Medulla oblongata (tissue), 1 donor: ENCODE measurements at regions not wholly inside any gene's neighbourhood (a gene's known extent, or its start where the extent isn't known, plus 50 kb on each side); places are given as distances from the start of the nearest gene placed in this dataset.
"Not testable (repeated sequence)": the region's sequence is repeated elsewhere in the genome, so short reads cannot be mapped to it uniquely, and the experiment has no call there.

Experiments used
- DNase-seq: peaks from one replicate; pipeline ENCODE4 v3.0.0-alpha.2; 2015; ENCODE audit errors: extremely low spot score

DNA sequence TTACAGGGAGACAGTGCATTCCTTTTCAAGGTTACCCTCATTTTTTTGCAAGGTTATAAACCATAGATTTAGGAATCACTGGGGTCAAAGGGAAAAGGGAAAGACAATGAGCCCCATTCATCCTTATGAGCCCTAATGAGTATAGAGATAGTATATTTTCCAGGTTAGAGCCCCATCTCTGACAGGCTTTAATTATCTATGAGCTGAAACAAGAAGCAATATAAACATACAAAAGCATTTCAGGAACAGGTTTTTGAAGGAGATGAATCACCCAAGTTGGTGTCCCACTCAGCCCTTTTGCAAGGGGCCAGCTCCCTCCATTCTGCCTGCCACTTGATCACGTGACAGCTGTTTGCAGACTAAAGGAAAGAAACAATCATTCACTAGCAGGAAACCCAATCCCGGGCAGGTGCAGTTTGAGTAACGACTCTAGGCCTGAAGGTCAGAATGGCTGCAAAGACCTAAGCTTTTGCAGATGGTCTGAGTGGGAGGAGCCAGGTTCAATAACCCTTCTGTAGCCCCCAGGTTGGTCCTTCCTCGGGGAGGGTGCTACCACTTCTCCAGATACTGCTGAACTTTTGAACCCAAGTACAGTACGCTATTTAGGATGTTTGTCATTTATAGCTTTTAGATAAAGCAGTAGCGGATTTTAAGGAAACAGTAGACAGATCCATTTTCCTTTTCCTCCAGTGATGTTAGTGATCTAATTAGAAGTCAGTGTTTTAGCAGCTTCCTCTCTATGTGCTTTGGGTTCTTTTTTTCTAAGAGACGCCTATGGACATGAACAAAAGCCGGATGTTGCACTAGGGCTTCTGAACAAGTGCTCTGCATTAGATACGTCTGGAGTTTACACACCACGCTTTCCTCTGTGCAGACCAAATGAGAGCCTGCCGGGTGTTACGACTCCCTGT, 253.2 kb downstream of the SOX4 start:
- DNase-seq, result no peak

DNA sequence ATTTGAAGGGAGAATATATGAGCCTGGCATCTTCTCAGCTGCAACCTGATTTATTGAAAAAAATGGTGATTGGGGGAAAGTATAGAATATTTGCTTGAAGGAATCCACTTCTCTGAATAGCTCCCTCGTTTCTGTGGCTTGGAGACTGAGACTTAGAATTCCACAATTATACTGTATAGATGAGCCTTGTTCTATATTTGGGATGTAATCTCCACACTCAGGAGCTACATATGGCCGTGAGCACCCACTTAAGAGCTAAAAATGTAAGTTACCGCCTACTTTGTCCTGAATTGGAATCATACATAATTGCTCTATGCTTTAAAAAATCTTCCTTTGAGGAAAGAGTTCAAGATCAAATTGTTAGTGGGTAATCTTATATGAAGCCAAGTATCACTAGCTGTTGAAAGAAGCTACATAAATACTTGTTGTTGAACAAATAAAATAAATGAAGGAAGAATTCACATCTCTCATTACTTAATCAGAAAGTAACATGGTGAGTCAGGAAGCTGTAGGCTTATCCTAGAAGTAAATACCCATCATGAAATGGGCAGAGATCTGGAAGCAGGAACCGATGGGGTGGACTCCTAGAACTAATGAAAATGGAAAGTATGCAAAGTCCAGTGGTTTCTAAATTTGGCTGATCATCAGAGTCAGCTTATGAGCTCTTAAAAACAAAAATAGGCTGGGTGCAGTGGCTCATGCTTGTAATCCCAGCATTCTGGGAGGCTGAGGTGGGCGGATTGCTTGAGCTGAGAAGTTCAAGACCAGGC, 254.3 kb downstream of the SOX4 start:
- DNase-seq, result no peak

DNA sequence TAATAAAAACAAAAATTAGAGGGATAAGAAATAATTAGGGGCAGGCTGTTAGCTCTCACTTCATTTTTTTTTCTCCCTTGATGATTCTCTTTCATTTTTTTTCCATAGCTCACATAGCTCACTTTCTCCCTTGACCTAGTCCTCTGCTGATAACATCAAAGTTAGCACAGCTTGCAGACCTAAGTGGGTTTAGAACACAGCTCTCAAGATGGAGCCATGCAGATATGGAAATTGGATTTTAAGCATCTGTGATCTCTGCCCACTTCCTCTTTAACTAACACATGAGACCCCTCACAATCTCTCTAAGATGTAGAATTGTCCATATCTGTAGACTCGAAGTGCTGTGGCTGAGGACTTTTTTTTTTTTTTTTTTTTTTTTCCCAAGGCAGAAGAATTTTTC, 257.1 kb downstream of the SOX4 start:
- DNase-seq, result no peak

DNA sequence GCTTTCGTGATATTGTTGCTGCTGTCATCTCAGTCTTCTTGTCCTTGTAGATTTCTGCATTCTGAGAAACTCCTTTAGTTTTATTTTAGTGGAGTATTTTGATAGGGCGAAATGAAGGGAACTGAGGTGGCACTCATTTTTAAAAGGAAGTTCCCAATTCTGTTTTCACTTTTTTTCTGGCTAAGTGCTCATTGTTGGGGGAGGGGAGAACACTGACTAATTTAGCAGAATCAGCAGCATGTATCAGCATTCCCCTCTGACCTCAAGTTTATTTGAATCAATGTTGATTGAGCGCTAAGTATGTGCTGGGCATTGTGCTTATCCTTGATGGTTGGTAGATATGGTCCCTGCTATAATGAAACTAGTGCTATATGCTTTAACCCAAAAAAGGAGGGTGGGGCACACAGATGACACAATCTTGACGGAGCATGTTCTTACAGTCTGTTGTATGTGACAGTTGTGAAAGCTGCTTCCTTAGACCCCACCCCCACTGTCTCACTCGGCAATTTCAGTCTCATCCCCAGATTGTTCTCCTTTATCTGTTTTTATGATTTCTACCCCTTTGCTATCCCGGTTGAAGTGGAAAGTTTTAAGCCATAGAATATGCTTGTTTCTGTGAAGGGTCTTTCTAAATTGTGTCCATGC, 262.4 kb downstream of the SOX4 start:
- no peak for DNase-seq

DNA sequence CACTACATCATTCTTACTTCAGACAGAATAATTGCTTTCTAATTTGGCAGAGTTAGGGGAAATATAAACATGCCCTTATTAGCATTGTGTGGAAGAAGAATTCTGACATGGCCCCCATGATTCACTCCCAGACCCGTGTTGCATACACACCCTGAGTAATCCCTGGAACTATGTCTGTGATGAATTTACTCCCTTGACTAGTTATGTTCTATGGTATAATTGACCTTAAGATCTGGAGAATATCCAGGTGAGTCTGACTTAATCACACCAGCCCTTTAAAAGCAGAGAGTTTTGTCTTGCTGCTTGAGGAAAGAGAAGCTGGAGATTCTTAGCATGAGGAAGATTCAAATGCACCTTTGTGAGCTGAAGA, 262.9 kb downstream of the SOX4 start:
- DNase-seq, result no peak

DNA sequence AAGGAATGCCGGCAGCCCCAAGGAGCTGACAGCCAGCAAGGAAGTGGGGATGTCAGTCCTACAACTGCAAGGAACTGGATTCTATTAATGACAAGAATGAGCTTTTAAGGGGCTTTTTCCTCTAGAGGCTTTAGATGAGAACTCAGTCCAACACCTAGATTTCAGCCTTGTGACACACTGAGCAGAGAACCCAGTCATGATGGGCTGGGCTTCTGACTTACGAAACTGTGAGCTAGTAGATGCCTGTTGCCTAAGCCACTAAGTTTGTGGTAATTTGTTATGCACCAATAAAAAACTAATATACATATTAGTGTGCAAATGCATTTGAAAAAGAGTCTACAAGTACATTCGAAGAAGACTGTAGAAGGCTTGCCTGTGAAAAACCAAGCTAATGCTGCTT, 263.3 kb downstream of the SOX4 start:
- DNase-seq, result no peak

DNA sequence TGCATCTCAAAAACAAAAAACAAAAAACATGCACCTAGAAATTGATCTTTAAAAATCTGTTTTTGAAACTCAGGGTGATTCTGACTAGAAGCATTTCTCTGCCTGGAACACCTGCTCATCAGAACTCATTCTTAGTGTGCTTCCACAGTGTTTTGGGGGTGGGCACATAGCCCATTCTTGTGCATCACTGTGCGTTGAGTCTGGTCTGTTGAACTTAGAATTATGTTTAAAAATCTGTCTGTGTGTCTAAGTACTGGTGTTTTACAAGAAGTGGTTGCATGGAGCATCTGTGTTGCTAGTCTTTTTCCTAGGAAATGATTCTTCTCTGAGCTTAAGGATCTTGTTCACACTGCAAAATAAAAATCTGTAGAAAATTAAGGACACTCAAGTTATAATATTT, 264.5 kb downstream of the SOX4 start:
- no peak for DNase-seq

DNA sequence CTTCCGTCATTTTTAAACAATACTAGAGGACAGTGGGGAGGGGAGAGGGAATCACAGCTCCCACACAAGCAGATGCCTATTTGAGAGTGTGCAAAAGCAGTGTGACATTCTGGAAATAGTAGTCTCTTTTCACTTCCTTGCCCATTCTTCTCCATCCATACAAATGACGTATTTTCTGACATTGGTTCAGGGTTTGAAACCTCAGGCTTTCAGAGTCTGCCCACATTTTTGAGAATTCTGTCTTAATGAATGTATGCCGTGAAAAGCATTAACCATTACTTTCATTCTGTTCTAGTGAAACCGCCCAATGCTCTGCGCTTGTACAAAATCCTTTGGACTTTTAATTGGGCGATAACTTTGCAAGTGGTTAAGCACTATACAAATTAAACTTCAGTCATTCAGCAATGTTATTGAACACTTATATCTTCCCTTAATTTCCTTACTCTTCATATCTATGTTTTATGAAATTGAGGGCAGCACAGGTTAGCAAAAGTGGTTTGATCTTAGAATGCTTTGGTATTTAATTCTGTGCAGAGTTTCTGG, 265.7 kb downstream of the SOX4 start:
- DNase-seq, result no peak

DNA sequence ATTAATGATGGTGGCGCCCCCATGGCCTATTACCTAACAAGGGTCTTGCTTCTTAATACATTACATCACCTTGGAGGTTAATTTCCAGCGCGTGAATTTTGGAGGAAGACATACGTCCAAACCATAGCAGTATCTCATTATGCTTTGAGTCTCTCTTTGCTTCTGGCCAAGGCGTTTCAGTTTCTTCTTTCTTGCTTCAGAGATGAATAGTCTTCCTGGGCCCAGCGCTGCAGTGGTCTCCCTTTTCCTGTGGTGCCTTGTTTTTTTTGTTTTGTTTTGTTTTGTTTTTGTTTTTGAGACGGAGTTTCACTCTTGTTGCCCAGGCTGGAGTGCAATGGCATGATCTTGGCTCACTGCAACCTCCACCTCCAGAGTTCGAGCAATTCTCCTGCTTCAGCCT, 268.4 kb downstream of the SOX4 start:
- DNase-seq, result no peak

DNA sequence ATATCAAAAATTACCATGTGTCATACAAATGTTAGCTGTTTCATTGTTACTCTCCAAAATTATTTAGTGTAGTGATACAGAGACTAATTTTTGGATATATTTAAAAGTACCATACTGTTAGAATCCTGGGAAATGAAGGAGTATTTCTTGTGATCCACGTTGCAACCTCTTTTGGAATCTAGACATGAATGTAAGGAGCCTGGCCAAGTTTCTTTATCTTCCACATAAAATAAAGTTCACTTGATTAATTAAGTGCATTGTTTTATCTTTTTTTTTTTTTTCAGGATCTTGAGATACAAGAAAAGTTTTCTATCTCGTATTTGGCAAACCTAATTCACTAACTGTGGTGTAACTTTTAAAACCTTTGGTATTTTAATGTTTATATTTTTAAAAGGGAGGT, 270.7 kb downstream of the SOX4 start:
- no peak for DNase-seq

DNA sequence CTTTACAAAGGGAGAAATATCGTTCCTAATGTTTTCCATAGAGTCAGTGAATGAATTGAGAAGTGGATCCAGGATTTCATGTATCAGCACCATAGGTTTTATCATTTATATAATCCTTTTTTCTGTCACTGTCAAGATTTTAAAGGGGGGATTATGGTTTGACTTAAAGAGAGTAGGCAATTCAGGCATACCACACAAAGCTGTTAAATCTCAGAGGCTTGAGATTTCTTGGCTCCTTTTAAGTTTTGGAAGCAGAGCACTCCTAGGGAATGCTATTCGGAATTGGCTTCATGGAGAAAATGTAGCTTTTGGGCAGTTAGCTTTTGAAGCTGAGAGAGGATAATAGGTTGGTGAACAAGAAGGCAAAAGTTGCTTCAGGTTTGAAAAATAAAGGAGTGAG, 274.7 kb downstream of the SOX4 start:
- no peak for DNase-seq

DNA sequence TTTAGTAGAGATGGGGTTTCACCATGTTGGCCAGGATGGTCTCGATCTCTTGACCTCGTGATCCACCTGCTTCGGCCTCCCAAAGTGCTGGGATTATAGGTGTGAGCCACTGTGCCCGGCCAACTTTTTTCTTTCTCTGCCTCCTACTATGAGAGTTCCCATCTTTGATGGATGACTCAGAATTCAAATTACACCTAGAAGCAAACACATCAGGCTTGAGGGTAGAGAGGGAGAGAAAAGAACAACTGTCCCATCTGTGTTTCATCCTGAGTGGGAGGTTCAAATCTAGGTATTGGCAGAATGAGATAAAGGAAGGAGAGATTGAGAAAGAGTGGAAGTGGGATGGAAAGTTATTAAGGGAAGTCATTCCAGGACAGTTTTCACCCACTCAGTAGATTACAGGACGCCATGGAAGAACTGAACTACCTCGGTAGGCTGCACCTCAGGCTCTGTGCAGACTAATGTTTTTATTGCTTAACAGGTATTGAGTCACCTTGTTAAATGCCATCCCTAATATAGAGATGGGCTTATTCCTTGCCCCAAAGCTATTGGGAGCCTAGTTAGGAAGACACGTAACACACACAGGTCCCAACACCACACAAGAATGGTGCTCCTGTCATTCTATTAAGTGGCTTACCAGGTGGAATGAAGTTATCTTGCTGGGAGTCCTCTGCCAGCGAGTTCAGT, 275.7 kb downstream of the SOX4 start:
- no peak for DNase-seq

DNA sequence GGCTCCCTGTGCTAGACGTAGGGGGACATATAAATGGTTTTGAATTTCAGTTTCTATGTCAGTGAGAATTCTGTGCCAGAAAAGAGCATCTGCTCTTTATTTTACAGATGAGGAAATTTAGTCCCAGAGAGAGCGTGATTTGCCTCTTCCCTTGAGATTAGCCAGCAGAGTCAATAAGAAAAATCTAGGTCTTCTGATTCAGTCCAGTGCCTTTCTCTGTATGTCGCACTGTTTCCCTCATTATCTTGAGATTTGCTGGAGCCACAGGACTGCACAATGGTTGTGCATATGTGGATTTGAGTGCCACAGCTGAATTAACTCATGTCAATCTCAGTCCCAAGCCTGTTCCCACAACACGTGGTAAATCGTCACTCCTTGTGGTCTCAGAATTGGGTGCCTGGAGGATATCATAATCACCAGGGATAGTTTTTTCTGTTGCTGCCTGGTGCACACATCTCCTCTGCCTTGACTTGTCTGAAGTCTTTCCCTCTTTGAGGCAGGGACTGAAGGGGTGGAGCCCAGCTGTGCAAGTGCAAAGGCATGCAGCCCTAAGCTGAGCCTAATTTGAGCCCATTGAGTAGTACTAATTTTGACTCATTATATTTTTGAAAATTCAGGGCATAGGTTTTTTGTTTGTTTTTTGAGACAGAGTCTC, 276.7 kb downstream of the SOX4 start:
- no peak for DNase-seq

DNA sequence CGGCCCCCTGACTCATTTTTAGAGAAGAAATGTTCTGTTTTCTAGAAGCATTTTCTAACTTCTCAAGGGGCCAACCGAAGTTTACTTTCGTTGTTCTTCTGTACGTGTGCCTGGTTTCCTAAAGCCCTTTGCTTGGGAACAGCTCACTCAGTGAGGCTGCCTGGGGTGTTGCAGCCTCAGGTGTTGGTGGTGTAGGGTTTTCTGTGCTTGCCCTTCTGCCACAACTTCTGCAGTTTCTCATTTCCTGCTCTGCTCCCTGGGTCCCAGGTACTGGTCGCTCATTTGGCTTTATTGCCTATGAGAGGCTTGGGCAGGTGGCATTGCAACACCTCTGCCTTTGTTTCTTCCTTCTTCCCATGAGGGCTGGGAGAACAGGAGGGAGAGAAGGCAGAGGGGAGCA, 278.3 kb downstream of the SOX4 start:
- DNase-seq, result no peak

DNA sequence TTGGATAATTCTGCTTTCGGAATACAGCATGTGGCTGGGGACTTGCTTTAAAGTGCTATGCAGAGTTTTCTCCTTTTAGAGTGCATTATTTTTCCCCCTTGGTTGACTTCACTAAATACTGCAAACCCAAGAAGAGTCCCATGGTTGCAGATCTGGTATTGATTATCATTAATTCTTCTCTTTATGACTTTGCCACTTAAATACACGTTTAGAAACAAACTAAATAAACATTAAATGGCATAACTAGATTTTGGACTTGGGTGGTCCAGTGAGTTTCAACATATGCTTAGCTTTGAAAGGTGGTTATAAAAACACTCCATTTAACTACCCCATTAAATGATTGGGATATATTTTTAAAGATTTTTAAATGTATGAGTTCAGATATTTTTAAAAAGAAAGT, 279.2 kb downstream of the SOX4 start:
- DNase-seq, result no peak

DNA sequence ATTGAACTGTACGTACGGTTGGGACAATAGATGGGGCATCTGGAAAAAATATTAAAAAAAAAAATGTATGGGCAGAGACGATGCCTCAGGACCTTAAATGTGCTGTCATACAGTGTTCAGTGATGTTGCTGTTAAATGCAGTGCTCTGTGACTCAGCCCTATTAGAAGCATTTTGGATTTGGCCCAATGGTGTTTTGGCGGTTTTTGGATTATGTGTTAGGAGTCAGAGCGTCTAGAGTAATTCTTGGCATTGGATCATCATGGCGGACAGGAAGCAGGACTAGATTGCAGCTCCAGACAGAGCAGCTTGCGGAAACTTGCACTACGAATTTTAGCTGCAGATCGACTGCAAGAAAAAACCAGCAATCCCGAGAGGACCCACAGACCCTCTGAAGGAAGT, 280.0 kb downstream of the SOX4 start:
- DNase-seq, result no peak

DNA sequence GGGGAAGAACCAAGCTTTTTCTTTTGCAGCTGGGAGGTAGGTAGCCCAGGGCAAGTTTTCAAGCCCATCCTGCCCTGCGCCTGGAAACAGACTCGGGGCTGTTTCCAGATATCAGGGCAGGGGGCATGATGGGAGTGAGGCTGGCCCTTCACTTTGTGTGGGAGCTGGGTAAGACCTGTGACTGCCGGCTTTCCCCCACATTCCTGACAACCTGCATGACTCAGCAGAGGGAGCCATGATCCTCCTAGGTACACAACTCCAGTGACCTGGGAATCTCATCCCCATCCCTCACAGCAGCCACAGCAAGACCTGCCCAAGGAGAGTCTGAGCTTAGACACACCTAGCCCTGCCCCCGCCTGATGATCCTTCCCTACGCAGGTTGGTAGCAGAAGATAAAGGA, 280.8 kb downstream of the SOX4 start:
- DNase-seq, result no peak

DNA sequence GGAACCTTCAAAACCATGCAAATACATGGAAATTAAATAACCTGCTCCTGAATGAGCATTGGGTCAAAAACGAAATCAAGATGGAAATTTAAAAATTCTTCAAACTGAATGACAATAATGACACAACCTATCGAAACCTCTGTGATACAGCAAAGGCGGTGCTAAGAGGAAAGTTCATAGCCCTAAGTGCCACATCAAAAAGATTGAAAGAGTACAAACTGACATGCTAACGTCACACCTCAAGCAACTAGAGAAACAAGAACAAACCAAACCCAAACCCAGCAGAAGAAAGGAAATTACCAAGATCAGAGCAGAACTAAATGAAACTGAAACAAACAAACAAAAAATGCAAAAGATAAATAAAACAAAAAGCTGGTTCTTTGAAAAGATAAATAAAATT, 283.5 kb downstream of the SOX4 start:
- DNase-seq, result not testable (repeated sequence)

DNA sequence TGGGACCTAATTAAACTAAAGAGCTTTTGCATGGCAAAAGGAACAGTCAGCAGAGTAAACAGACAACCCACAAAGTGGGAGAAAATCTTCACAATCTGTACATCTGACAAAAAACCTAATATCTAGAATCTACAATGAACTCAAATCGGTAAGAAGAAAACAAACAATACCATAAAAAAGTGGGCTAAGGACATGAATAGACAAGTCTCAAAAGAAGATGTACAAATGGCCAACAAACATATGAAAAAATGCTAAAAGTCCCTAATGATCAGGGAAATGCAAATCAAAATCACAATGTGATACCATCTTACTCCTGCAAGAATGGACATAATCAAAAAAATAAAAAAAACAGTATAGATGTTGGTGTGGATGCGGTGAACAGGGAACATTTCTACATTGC, 286.7 kb downstream of the SOX4 start:
- DNase-seq, result not testable (repeated sequence)

DNA sequence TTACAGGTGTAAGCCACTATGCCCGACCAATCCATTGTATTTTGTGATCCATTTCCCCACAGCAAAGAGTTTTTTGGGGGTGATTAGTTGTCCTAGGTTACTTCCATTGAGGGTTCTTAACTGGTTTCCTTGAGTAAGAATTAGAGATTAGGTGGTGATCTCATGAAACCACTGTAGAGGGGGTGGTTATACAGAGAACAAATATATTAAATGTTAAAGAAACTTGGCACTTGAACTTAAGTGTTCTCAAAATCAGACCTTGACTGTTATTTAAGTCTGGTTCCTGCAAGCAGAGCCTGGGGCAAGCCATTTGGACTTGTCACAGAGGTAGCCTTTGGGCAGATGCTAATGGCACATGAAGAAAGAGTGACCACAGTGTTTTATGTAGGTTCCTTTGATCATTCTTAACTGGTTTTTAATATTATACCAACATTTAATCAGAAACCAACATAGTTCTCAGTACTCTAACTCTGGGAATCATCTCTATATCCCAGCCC, 288.5 kb downstream of the SOX4 start:
- DNase-seq, result no peak
